ENCODE measurements at regions not wholly inside any gene's neighbourhood (a gene's known extent, or its start where the extent isn't known, plus 50 kb on each side); places are given as distances from the start of the nearest gene placed in this dataset.

DNA sequence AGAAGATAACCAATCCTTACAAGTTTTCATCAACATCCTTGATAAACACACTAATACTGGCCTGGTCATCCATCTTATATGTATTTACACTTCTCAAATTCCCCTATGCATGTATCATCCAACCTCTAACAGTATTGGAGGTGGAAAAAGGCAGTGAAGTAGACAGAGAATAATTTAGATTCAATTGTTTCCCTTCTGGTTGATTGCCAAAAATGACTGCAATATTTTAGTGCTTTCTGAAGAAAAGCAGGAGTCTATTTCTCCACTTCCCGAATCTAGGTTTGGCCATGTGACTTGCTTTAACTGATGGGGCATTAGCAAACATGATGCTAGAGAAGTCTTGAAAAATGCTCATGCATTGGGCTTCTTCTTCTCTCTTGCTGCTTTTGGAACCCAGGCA is 78.3 kb upstream of the METAP2 start:
- no peaks in the 10 kb centered on the region for H3K27me3 ChIP-seq (ENCODE audit: low read length)
- no peak overlapping the region for H3K4me3 ChIP-seq (ENCODE audit: insufficient read depth, low read length, poor library complexity, severe bottlenecking)
- no peaks in the 10 kb centered on the region for H3K36me3 ChIP-seq (ENCODE audit: low read length)
- H3K4me2 ChIP-seq (ENCODE audit: low read depth, low read length, poor library complexity, severe bottlenecking) = no peak overlapping the region
- H3K9ac ChIP-seq (ENCODE audit: low read length) = no peak overlapping the region
- TF ChIP-seq, protein P1, sequence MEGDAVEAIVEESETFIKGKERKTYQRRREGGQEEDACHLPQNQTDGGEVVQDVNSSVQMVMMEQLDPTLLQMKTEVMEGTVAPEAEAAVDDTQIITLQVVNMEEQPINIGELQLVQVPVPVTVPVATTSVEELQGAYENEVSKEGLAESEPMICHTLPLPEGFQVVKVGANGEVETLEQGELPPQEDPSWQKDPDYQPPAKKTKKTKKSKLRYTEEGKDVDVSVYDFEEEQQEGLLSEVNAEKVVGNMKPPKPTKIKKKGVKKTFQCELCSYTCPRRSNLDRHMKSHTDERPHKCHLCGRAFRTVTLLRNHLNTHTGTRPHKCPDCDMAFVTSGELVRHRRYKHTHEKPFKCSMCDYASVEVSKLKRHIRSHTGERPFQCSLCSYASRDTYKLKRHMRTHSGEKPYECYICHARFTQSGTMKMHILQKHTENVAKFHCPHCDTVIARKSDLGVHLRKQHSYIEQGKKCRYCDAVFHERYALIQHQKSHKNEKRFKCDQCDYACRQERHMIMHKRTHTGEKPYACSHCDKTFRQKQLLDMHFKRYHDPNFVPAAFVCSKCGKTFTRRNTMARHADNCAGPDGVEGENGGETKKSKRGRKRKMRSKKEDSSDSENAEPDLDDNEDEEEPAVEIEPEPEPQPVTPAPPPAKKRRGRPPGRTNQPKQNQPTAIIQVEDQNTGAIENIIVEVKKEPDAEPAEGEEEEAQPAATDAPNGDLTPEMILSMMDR (IDR thresholded peaks at IDR 0.05; ENCODE audit: insufficient read depth, low read length, poor library complexity, severe bottlenecking) = no peak
- no peak for TF ChIP-seq EZH2phosphoT487 (conservative IDR thresholded peaks at IDR 0.05; ENCODE audit: low read length)
- no peak overlapping the region for H3K27ac ChIP-seq (ENCODE audit: low read depth, low read length)
- no peaks in the 10 kb centered on the region for H3K79me2 ChIP-seq (ENCODE audit: insufficient read depth, low read length)
- no peaks in the 10 kb centered on the region for H3K9me2 ChIP-seq (replicated peaks; ENCODE audit: insufficient read depth, low read length)
- H2AFZ ChIP-seq (ENCODE audit: low read depth, low read length, severe bottlenecking) = no peak overlapping the region
- no peaks in the 10 kb centered on the region for H4K20me1 ChIP-seq (ENCODE audit: low read depth, low read length)
- H3K9me3 ChIP-seq (ENCODE audit: insufficient read depth, low read length) = peaks cover 15% of the 10 kb centered on the region
- no peaks in the 10 kb centered on the region for H3F3A ChIP-seq (ENCODE audit: insufficient read depth)

DNA sequence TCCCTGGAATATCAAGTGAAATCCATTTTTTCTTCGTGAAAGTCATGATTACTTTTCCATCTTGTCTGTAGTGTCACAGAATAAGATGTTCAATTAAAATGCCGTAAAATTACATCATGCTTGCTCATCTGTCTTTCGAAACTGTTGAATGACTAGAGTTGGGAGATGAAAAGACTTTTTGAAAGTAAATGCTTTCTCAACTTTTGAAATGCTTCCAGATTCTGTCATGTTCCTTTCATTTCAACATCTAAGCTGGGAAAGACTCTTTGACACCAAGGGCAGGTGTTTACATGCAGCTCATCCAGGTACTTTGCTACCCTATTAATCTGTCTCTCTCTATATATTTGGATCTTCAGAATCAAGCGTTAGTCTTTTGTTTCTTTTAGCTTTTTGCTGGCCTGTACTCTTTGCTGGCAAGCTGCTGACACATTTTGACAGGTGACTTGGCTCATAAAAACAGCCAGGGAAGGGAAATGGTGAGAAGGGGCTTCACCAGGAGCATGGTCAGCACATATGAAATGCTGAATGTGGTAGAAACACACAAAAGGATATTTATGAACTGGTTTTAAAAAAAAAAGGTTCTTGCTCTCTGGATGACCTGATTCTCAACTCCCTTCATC is 77.0 kb upstream of the METAP2 start:
- Histone ChIP-seq H3F3A (ENCODE audit: insufficient read depth) (no peaks in the 10 kb centered on the region), H3K9me3 (ENCODE audit: insufficient read depth, low read length) (peaks cover 15% of the 10 kb centered on the region), H2AFZ (ENCODE audit: low read depth, low read length, severe bottlenecking) (no peak overlapping the region), H3K36me3 (ENCODE audit: low read length) (no peaks in the 10 kb centered on the region), H3K79me2 (ENCODE audit: insufficient read depth, low read length) (no peaks in the 10 kb centered on the region), H3K9ac (ENCODE audit: low read length) (no peak overlapping the region), H3K9me2 (replicated peaks; ENCODE audit: insufficient read depth, low read length) (no peaks in the 10 kb centered on the region), H3K4me2 (ENCODE audit: low read depth, low read length, poor library complexity, severe bottlenecking) (no peak overlapping the region), H3K27me3 (ENCODE audit: low read length) (no peaks in the 10 kb centered on the region), H3K27ac (ENCODE audit: low read depth, low read length) (no peak overlapping the region), H4K20me1 (ENCODE audit: low read depth, low read length) (no peaks in the 10 kb centered on the region), H3K4me3 (ENCODE audit: insufficient read depth, low read length, poor library complexity, severe bottlenecking) (no peak overlapping the region)
- TF ChIP-seq, protein P1 (IDR thresholded peaks at IDR 0.05; ENCODE audit: insufficient read depth, low read length, poor library complexity, severe bottlenecking) = no peak
- no peak for TF ChIP-seq EZH2phosphoT487 (conservative IDR thresholded peaks at IDR 0.05; ENCODE audit: low read length)

DNA sequence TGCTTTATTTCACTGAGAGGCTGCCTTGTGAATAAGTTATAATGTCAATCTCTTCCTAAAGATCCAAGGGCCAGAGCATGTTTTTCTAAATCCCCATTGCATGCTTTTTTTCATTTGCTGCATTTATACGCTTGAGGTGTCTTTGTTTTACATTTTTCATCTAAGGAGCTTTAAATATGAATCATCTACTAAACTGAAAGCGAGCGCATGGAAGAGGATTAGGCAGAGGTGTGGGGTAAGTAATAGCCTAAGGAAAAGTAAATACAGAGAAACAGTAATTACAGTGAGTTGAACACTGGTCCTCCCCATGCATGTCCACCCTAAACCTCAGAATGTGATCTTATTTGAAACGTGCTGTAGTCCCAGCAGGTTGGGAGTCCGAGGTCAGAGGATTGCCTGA is 76.4 kb upstream of the METAP2 start:
- Histone ChIP-seq H3K27ac (ENCODE audit: low read depth, low read length) (no peak overlapping the region), H3K79me2 (ENCODE audit: insufficient read depth, low read length) (no peaks in the 10 kb centered on the region), H3K4me2 (ENCODE audit: low read depth, low read length, poor library complexity, severe bottlenecking) (no peak overlapping the region), H3K27me3 (ENCODE audit: low read length) (no peaks in the 10 kb centered on the region), H3K9me3 (ENCODE audit: insufficient read depth, low read length) (peaks cover 15% of the 10 kb centered on the region), H2AFZ (ENCODE audit: low read depth, low read length, severe bottlenecking) (no peak overlapping the region), H4K20me1 (ENCODE audit: low read depth, low read length) (no peaks in the 10 kb centered on the region), H3K9ac (ENCODE audit: low read length) (no peak overlapping the region), H3F3A (ENCODE audit: insufficient read depth) (no peaks in the 10 kb centered on the region), H3K36me3 (ENCODE audit: low read length) (no peaks in the 10 kb centered on the region), H3K9me2 (replicated peaks; ENCODE audit: insufficient read depth, low read length) (no peaks in the 10 kb centered on the region), H3K4me3 (ENCODE audit: insufficient read depth, low read length, poor library complexity, severe bottlenecking) (no peak overlapping the region)
- TF ChIP-seq, protein P1 (IDR thresholded peaks at IDR 0.05; ENCODE audit: insufficient read depth, low read length, poor library complexity, severe bottlenecking) = no peak
- no peak for TF ChIP-seq EZH2phosphoT487 (conservative IDR thresholded peaks at IDR 0.05; ENCODE audit: low read length)

Measured in SU-DHL-6 (cell line).